ENCODE measurements at regions not wholly inside any gene's neighbourhood (a gene's known extent, or its start where the extent isn't known, plus 50 kb on each side); places are given as distances from the start of the nearest gene placed in this dataset. TPM values are rescaled to one million over a fixed set of nuclear protein-coding genes. Genes with fewer than 3 reads are reported as not detected.

DNA sequence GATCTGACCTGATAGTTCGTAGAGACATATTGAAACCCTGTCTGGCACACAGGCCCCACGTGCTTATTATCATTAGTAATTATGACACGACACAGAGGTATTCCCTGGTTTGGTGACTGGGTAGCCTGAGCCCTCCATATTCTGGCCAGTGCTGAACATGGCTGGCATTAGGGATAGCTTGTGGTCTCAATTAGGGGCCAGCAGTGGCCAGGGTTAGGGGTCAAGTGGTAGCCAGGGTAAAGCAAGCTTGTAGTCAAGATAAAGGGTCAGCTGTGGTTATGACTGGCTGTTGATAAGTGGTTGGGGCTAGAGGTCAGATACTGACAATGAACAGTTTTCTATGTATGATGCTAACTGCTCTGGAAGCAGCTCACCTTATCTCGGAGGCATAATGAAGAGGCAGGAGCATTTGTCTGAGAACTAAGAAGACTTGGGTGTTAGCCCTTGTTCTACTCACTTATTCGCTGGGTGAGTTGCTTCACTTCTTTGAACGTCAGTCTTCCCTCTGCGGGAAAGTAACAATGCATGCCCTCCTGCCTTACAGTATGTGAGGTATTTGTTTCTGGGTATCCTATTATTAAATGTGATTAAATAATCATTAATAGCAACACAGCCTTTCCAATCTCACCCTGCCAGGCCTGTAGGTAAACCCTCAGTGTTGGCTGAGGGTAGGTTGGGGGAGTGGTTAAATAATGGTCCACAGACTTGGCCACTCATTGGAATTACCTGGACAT, 66.7 kb downstream of the VEGFA start:
- dilution Hi-C loops (cut with MboI; ENCODE audit: extremely low pct_ligation_motif_present, low sequenced_read_pairs) = no loop called here
- Histone ChIP-seq H2AFZ (ENCODE audit: low read depth, low read length) (no peak overlapping the region), H3K79me2 (ENCODE audit: control insufficient read depth, insufficient read depth, low read length) (no peaks in the 10 kb centered on the region), H3K9ac (replicated peaks; ENCODE audit: extremely low read depth, insufficient read depth, low read length) (no peak overlapping the region), H3K9me3 (replicated peaks; ENCODE audit: control insufficient read depth, insufficient read depth, low read length) (no peaks in the 10 kb centered on the region), H3K9me1 (replicated peaks; ENCODE audit: control insufficient read depth, extremely low read depth, insufficient read depth, low read length) (no peaks in the 10 kb centered on the region), H3K4me1 (ENCODE audit: control insufficient read depth, extremely low read depth, insufficient read depth, low read length) (no peaks in the 10 kb centered on the region), H4K20me1 (replicated peaks; ENCODE audit: control insufficient read depth, extremely low read depth, insufficient read depth, low read length) (no peaks in the 10 kb centered on the region), H3K36me3 (ENCODE audit: control insufficient read depth in 2 of 2, extremely low read depth in 1 of 2, insufficient read depth in 2 of 2, low read length in 2 of 2) (no peaks in the 10 kb centered on the region), H3K27me3 (ENCODE audit: control insufficient read depth in 2 of 2, insufficient read depth in 2 of 2, low read length in 2 of 2) (peaks cover 3 to 4% of the 10 kb centered on the region in 2 experiments), H3K27ac (ENCODE audit: insufficient read depth, low read depth, low read length) (no peak overlapping the region), H3K4me2 (ENCODE audit: insufficient read depth, low read length) (no peak overlapping the region), H3K4me3 (replicated peaks in 1 of 3; ENCODE audit: insufficient read depth in 1 of 3, low read depth in 1 of 3, low read length in 3 of 3) (no peak overlapping the region)
- BruUV-seq (replicated peaks) = no TSS peak
- intact Hi-C loops (cut with micrococcal nuclease) = loop anchor here (5.0 kb wide), 1 partner anchor 169 kb away; no protein-coding TSS in a partner anchor
- TF ChIP-seq, protein P1, sequence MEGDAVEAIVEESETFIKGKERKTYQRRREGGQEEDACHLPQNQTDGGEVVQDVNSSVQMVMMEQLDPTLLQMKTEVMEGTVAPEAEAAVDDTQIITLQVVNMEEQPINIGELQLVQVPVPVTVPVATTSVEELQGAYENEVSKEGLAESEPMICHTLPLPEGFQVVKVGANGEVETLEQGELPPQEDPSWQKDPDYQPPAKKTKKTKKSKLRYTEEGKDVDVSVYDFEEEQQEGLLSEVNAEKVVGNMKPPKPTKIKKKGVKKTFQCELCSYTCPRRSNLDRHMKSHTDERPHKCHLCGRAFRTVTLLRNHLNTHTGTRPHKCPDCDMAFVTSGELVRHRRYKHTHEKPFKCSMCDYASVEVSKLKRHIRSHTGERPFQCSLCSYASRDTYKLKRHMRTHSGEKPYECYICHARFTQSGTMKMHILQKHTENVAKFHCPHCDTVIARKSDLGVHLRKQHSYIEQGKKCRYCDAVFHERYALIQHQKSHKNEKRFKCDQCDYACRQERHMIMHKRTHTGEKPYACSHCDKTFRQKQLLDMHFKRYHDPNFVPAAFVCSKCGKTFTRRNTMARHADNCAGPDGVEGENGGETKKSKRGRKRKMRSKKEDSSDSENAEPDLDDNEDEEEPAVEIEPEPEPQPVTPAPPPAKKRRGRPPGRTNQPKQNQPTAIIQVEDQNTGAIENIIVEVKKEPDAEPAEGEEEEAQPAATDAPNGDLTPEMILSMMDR (IDR thresholded peaks at IDR 0.05; ENCODE audit: extremely low read depth in 1 of 2, insufficient read depth in 1 of 2, low read depth in 1 of 2, low read length in 2 of 2) = no peak
- TF ChIP-seq POLR2AphosphoS5 (IDR thresholded peaks at IDR 0.05; ENCODE audit: insufficient read depth, low read depth, low read length) = no peak
- no peak for TF ChIP-seq FOS (IDR thresholded peaks at IDR 0.05; ENCODE audit: borderline replicate concordance, insufficient read depth, low read length)
- no peak for TF ChIP-seq MYC (IDR thresholded peaks at IDR 0.05; ENCODE audit: low read depth, low read length)
- TF ChIP-seq, protein P2, sequence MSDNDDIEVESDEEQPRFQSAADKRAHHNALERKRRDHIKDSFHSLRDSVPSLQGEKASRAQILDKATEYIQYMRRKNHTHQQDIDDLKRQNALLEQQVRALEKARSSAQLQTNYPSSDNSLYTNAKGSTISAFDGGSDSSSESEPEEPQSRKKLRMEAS (IDR thresholded peaks at IDR 0.05; ENCODE audit: insufficient read depth, insufficient read length) = no peak
- TF ChIP-seq GATA2 (IDR thresholded peaks at IDR 0.05; ENCODE audit: insufficient read depth, insufficient read length, low read depth, low read length) = no peak
- TF ChIP-seq EZH2 (IDR thresholded peaks at IDR 0.05; ENCODE audit: borderline replicate concordance, low read depth, low read length, severe bottlenecking) = no peak
- no peak for TF ChIP-seq POLR2A (IDR thresholded peaks at IDR 0.05; ENCODE audit: low read depth, low read length)
- no peak for TF ChIP-seq JUN (IDR thresholded peaks at IDR 0.05; ENCODE audit: borderline replicate concordance, insufficient read depth, insufficient read length, low read depth)
- CTCF ChIA-PET = interaction anchor here (0.9 kb wide), 1 partner anchor 242 kb away, joined by 4 read pairs; no protein-coding TSS in a partner anchor
- no peak for FAIRE-seq
- POLR2A ChIA-PET = no interaction called here
- DNase-seq (ENCODE audit: low read depth, low spot score) = no peak

Small RNA genes in the stretch of these regions (small RNA-seq; reads per million reads assigned to genes)
- not detected for gene AL157371.1 (ENCODE audit: insufficient read depth, insufficient read length, low read depth, low replicate concordance)

Data from endothelial cell of umbilical vein (primary cell).